Fibroblast of lung (primary cell): ENCODE measurements at regions not wholly inside any gene's neighbourhood (a gene's known extent, or its start where the extent isn't known, plus 50 kb on each side); places are given as distances from the start of the nearest gene placed in this dataset.

Source experiments
- DNase-seq, 2 donors: peaks; one replicate each; pipeline versions ENCODE4 v3.0.0 to v3.0.0-alpha.2; 2010; ENCODE audit warnings: low read depth in 2 of 2
- H2AFZ ChIP-seq: 2 replicates; pipeline ENCODE4 v1.5.1; 2012; ENCODE audit warnings: low read length, control low read depth, inconsistent platforms
- H3K27ac ChIP-seq: 2 replicates; pipeline ENCODE4 v1.5.1; 2011; ENCODE audit warnings: low read length, control low read depth; ENCODE audit not compliant: insufficient read depth
- H3K27me3 ChIP-seq: 2 replicates; pipeline ENCODE4 v1.5.1; 2011; ENCODE audit warnings: mild to moderate bottlenecking, low read length; ENCODE audit not compliant: control insufficient read depth, insufficient read depth
- H3K36me3 ChIP-seq: 2 replicates; pipeline ENCODE4 v1.5.1; 2011; ENCODE audit warnings: low read length; ENCODE audit not compliant: control insufficient read depth, insufficient read depth
- H3K4me1 ChIP-seq: 2 replicates; pipeline ENCODE4 v1.5.1; 2011; ENCODE audit warnings: low read length; ENCODE audit not compliant: control insufficient read depth, insufficient read depth; ENCODE audit errors: extremely low read depth
- H3K4me2 ChIP-seq: 2 replicates; pipeline ENCODE4 v1.5.1; 2011; ENCODE audit warnings: low read length, control low read depth; ENCODE audit not compliant: insufficient read depth; ENCODE audit errors: extremely low read depth
- H3K4me3 ChIP-seq, 4 experiments: fragments of 200-600 bp in 1 of 4; sonication (generic) in 1 of 4; replicated peaks in 1 of 4; 2 replicates each; pipeline ENCODE4 v1.5.1; 2011 to 2016; ENCODE audit warnings: low read length in 4 of 4, low read depth in 3 of 4, mild to moderate bottlenecking in 3 of 4, control low read depth in 2 of 4, inconsistent platforms in 1 of 4, mixed read lengths in 1 of 4; ENCODE audit not compliant: insufficient read depth in 1 of 4; ENCODE audit errors: control extremely low read depth in 1 of 4
- H3K79me2 ChIP-seq: 2 replicates; pipeline ENCODE4 v1.5.1; 2012; ENCODE audit warnings: mild to moderate bottlenecking, low read length, inconsistent platforms; ENCODE audit not compliant: control insufficient read depth, insufficient read depth
- H3K9ac ChIP-seq: 2 replicates; pipeline ENCODE4 v1.5.1; 2011; ENCODE audit warnings: mild to moderate bottlenecking, low read length, control low read depth; ENCODE audit not compliant: insufficient read depth
- H3K9me3 ChIP-seq: 2 replicates; pipeline ENCODE4 v1.5.1; 2012; ENCODE audit warnings: low read depth, low read length; ENCODE audit not compliant: control insufficient read depth, insufficient read depth
- H4K20me1 ChIP-seq: 2 replicates; pipeline ENCODE4 v1.5.1; 2011; ENCODE audit warnings: low read length; ENCODE audit not compliant: control insufficient read depth, insufficient read depth; ENCODE audit errors: extremely low read depth
- EZH2 ChIP-seq: IDR thresholded peaks from 2 replicates; pipeline ENCODE4 v1.5.1; 2012; ENCODE audit warnings: low read length, control low read depth, mild to moderate bottlenecking; ENCODE audit errors: missing control alignments
- TF ChIP-seq, protein P1 (sequence below), 2 donors: IDR thresholded peaks in 1 of 2; conservative IDR thresholded peaks in 1 of 2; 1 replicate in 1 of 2; 2 replicates in 1 of 2; pipeline ENCODE4 v1.5.1; 2011 to 2012; ENCODE audit warnings: low read length in 2 of 2, control low read depth in 1 of 2, inconsistent platforms in 1 of 2, low read depth in 1 of 2, mild to moderate bottlenecking in 1 of 2

DNA sequence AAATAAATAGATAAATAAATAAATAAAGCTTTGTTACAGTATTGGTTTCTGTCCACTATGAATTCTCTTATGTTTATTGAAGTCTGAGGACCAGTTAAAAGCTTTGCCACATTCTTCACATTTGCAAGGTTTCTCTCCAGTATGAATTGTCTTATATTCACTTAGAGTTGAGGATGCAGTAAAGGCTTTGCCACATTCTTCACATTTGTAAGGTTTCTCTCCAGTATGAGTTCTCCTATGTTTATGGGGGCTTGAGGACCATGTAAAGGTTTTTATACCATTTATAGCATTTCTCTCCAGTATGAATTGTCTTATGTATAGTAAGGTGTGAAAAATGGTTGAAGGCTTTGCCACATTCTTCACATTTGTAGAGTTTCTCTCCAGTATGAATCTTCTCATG, 168.3 kb downstream of the ZNF737 start:
- H3K4me3 ChIP-seq: no peak overlapping the region
- no peaks in the 10 kb centered on the region for H3K27me3 ChIP-seq
- H3K79me2 ChIP-seq: no peaks in the 10 kb centered on the region
- no peaks in the 10 kb centered on the region for H3K36me3 ChIP-seq
- H3K9ac ChIP-seq: no peak overlapping the region
- H3K9me3 ChIP-seq: no peaks in the 10 kb centered on the region
- TF ChIP-seq, protein P1, sequence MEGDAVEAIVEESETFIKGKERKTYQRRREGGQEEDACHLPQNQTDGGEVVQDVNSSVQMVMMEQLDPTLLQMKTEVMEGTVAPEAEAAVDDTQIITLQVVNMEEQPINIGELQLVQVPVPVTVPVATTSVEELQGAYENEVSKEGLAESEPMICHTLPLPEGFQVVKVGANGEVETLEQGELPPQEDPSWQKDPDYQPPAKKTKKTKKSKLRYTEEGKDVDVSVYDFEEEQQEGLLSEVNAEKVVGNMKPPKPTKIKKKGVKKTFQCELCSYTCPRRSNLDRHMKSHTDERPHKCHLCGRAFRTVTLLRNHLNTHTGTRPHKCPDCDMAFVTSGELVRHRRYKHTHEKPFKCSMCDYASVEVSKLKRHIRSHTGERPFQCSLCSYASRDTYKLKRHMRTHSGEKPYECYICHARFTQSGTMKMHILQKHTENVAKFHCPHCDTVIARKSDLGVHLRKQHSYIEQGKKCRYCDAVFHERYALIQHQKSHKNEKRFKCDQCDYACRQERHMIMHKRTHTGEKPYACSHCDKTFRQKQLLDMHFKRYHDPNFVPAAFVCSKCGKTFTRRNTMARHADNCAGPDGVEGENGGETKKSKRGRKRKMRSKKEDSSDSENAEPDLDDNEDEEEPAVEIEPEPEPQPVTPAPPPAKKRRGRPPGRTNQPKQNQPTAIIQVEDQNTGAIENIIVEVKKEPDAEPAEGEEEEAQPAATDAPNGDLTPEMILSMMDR (conservative IDR thresholded peaks at IDR 0.05 in 1 of 2, IDR thresholded peaks at IDR 0.05 in 1 of 2; ENCODE audit: low read depth in 1 of 2, low read length in 2 of 2): no peak
- H3K27ac ChIP-seq: no peak overlapping the region
- peak in 1 of 2 donors; percentile 3 for DNase-seq
- no peaks in the 10 kb centered on the region for H3K4me1 ChIP-seq
- no peak overlapping the region for H2AFZ ChIP-seq
- no peak overlapping the region for H3K4me2 ChIP-seq
- no peaks in the 10 kb centered on the region for H4K20me1 ChIP-seq

DNA sequence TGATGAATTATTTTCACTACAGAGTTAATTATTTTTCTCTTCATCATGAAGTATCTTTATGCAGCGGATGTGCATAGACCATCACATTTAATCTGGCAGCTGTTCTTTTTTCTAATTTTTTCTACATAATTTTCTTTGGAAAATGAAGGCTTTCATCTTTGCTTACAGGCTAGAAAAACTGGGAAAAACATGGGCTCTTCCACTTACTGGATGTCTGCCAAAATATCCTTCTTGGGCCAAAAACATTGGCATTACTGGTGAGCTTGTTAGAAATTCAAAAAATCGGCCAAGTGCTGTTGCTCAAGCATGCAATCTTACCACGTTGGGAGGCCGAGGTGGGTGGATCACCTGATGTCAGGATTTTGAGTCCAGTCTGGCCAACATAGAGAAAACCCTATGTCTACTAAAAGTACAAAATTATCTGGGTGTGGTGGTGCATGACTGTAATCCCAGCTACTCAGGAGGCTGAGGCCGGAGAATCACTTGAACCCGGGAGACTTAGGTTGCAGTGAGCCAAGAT, 176.8 kb downstream of the ZNF737 start:
- H3K4me2 ChIP-seq: no peak overlapping the region
- no peak for DNase-seq
- H2AFZ ChIP-seq: no peak overlapping the region
- H3K36me3 ChIP-seq: no peaks in the 10 kb centered on the region
- no peaks in the 10 kb centered on the region for H3K27me3 ChIP-seq
- no peak overlapping the region for H3K27ac ChIP-seq
- TF ChIP-seq EZH2: no peak
- TF ChIP-seq, protein P1 (conservative IDR thresholded peaks at IDR 0.05 in 1 of 2, IDR thresholded peaks at IDR 0.05 in 1 of 2; ENCODE audit: low read depth in 1 of 2, low read length in 2 of 2): no peak
- H3K4me3 ChIP-seq: no peak overlapping the region
- no peaks in the 10 kb centered on the region for H3K4me1 ChIP-seq
- no peak overlapping the region for H3K9ac ChIP-seq
- H4K20me1 ChIP-seq: no peaks in the 10 kb centered on the region
- H3K79me2 ChIP-seq: no peaks in the 10 kb centered on the region
- H3K9me3 ChIP-seq: no peaks in the 10 kb centered on the region

DNA sequence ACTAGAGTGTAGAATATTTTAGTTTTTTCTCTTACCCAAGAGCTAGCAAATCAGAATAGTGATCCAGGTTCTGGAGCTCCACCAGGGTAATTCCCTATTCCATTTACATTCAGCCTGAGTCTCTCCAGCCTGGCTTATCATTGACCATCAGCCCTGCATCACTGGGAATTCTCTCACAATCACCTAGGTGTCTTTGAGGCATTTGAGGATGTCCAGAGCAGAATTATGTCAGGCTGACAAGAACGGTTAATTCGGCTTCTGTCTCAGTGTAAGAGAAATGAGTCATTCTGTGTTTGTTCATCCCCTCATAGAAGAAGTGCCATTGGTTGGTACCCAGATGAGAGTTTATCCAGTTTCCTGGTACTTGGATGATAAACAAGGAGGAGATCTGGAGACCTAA, 180.5 kb downstream of the ZNF737 start:
- TF ChIP-seq EZH2: no peak
- TF ChIP-seq, protein P1 (conservative IDR thresholded peaks at IDR 0.05 in 1 of 2, IDR thresholded peaks at IDR 0.05 in 1 of 2; ENCODE audit: low read depth in 1 of 2, low read length in 2 of 2): no peak
- H3K27me3 ChIP-seq: no peaks in the 10 kb centered on the region
- no peak for DNase-seq
- H3K36me3 ChIP-seq: no peaks in the 10 kb centered on the region
- H3K9ac ChIP-seq: no peak overlapping the region
- H3K4me1 ChIP-seq: no peaks in the 10 kb centered on the region
- no peak overlapping the region for H2AFZ ChIP-seq
- H3K9me3 ChIP-seq: no peaks in the 10 kb centered on the region
- no peak overlapping the region for H3K27ac ChIP-seq
- no peak overlapping the region for H3K4me2 ChIP-seq
- H3K79me2 ChIP-seq: no peaks in the 10 kb centered on the region
- H4K20me1 ChIP-seq: no peaks in the 10 kb centered on the region
- H3K4me3 ChIP-seq: no peak overlapping the region
